IgD-negative memory B cell (primary cell): ENCODE measurements at regions not wholly inside any gene's neighbourhood (a gene's known extent, or its start where the extent isn't known, plus 50 kb on each side); places are given as distances from the start of the nearest gene placed in this dataset.

Source experiments
- H3K27ac Mint-ChIP-seq, 3 donors: one replicate each; pipeline ENCODE4 v1.8.0; 2020 to 2022; ENCODE audit warnings: mild to moderate bottlenecking in 3 of 3, mixed read lengths in 3 of 3, moderate library complexity in 1 of 3
- H3K27me3 Mint-ChIP-seq: one replicate; pipeline ENCODE4 v1.8.0; 2021; ENCODE audit warnings: mixed read lengths
- H3K36me3 Mint-ChIP-seq: one replicate; pipeline ENCODE4 v1.8.0; 2020; ENCODE audit warnings: mild to moderate bottlenecking, mixed read lengths
- H3K4me1 Mint-ChIP-seq, 3 donors: one replicate each; pipeline ENCODE4 v1.8.0; 2020 to 2022; ENCODE audit warnings: mixed read lengths in 3 of 3, mild to moderate bottlenecking in 1 of 3
- H3K4me3 Mint-ChIP-seq, 4 donors: one replicate each; pipeline ENCODE4 v1.8.0; 2020 to 2022; ENCODE audit warnings: mild to moderate bottlenecking in 4 of 4, mixed read lengths in 4 of 4, moderate library complexity in 3 of 4
- H3K9me3 Mint-ChIP-seq, 3 donors: one replicate each; pipeline ENCODE4 v1.8.0; 2020 to 2021; ENCODE audit warnings: mixed read lengths in 3 of 3, mild to moderate bottlenecking in 1 of 3

- no peak overlapping the region for H3K27ac Mint-ChIP-seq
- H3K27me3 Mint-ChIP-seq, result no peaks in the 10 kb centered on the region
- H3K4me1 Mint-ChIP-seq, result no peaks in the 10 kb centered on the region
- no peaks in the 10 kb centered on the region for H3K36me3 Mint-ChIP-seq
- no peak overlapping the region for H3K4me3 Mint-ChIP-seq
- H3K9me3 Mint-ChIP-seq, result peaks cover 0 to 2% (median 2%) of the 10 kb centered on the region in 3 donors
Observed at GRCh38 chr10:21308946-21309345, 216.5 kb downstream of the SKIDA1 start.

- Mint-ChIP-seq H3K27me3 (no peaks in the 10 kb centered on the region), H3K27ac (no peak overlapping the region), H3K4me1 (no peaks in the 10 kb centered on the region), H3K9me3 (peaks cover 0 to 2% (median 2%) of the 10 kb centered on the region in 3 donors), H3K4me3 (no peak overlapping the region), H3K36me3 (no peaks in the 10 kb centered on the region)
Observed at GRCh38 chr10:21308018-21308417, 217.5 kb downstream of the SKIDA1 start.

- H3K27ac Mint-ChIP-seq, result no peak overlapping the region
- H3K27me3 Mint-ChIP-seq, result no peaks in the 10 kb centered on the region
- no peaks in the 10 kb centered on the region for H3K9me3 Mint-ChIP-seq
- no peak overlapping the region for H3K4me3 Mint-ChIP-seq
- no peaks in the 10 kb centered on the region for H3K4me1 Mint-ChIP-seq
- H3K36me3 Mint-ChIP-seq, result peaks cover 1% of the 10 kb centered on the region
Observed at GRCh38 chr10:21304608-21305007, 220.9 kb downstream of the SKIDA1 start.

GRCh38 chr10:21304198-21304597 is 221.3 kb downstream of the SKIDA1 start:
- H3K27ac Mint-ChIP-seq, result no peak overlapping the region
- H3K9me3 Mint-ChIP-seq, result no peaks in the 10 kb centered on the region
- H3K4me3 Mint-ChIP-seq, result no peak overlapping the region
- no peaks in the 10 kb centered on the region for H3K4me1 Mint-ChIP-seq
- peaks cover 1% of the 10 kb centered on the region for H3K36me3 Mint-ChIP-seq
- no peaks in the 10 kb centered on the region for H3K27me3 Mint-ChIP-seq

GRCh38 chr10:21300551-21300950 is 224.9 kb downstream of the SKIDA1 start:
- peaks cover 1% of the 10 kb centered on the region for H3K36me3 Mint-ChIP-seq
- H3K27ac Mint-ChIP-seq, result no peak overlapping the region
- H3K4me3 Mint-ChIP-seq, result no peak overlapping the region
- peaks cover 4% of the 10 kb centered on the region for H3K27me3 Mint-ChIP-seq
- H3K4me1 Mint-ChIP-seq, result no peaks in the 10 kb centered on the region
- H3K9me3 Mint-ChIP-seq, result no peaks in the 10 kb centered on the region

GRCh38 chr10:21299330-21299729 is 226.2 kb downstream of the SKIDA1 start:
- Mint-ChIP-seq H3K36me3 (peaks cover 1% of the 10 kb centered on the region), H3K27ac (no peak overlapping the region), H3K27me3 (peaks cover 5% of the 10 kb centered on the region), H3K4me3 (no peak overlapping the region), H3K4me1 (no peaks in the 10 kb centered on the region), H3K9me3 (no peaks in the 10 kb centered on the region)

- Mint-ChIP-seq H3K9me3 (no peaks in the 10 kb centered on the region), H3K36me3 (peaks cover 1% of the 10 kb centered on the region), H3K4me1 (no peaks in the 10 kb centered on the region)
Observed at GRCh38 chr10:21298701-21299100, 226.8 kb downstream of the SKIDA1 start.

GRCh38 chr10:21297603-21298383 is 227.7 kb downstream of the SKIDA1 start:
- Mint-ChIP-seq H3K27me3 (peaks cover 10% of the 10 kb centered on the region), H3K9me3 (no peaks in the 10 kb centered on the region), H3K27ac (no peak overlapping the region), H3K4me3 (no peak overlapping the region), H3K4me1 (no peaks in the 10 kb centered on the region), H3K36me3 (peaks cover 1% of the 10 kb centered on the region)

More at GRCh38 chr10:21298701-21299100, 226.8 kb downstream of the SKIDA1 start:
- Mint-ChIP-seq H3K27me3 (peaks cover 5% of the 10 kb centered on the region), H3K4me3 (no peak overlapping the region), H3K27ac (no peak overlapping the region)

- H3K9me3 Mint-ChIP-seq, result no peaks in the 10 kb centered on the region
- no peaks in the 10 kb centered on the region for H3K4me1 Mint-ChIP-seq
- H3K27ac Mint-ChIP-seq, result no peak overlapping the region
- no peak overlapping the region for H3K4me3 Mint-ChIP-seq
- H3K36me3 Mint-ChIP-seq, result peaks cover 1% of the 10 kb centered on the region
- peaks cover 14% of the 10 kb centered on the region for H3K27me3 Mint-ChIP-seq
Observed at GRCh38 chr10:21296575-21297355, 228.7 kb downstream of the SKIDA1 start.

GRCh38 chr10:21293518-21294356 is 231.7 kb downstream of the SKIDA1 start:
- H3K4me3 Mint-ChIP-seq, result no peak overlapping the region
- H3K27me3 Mint-ChIP-seq, result peaks cover 17% of the 10 kb centered on the region

GRCh38 chr10:21292763-21293517 is 232.5 kb downstream of the SKIDA1 start:
- Mint-ChIP-seq H3K27me3 (peaks cover 17% of the 10 kb centered on the region), H3K9me3 (peaks cover 0 to 3% (median 0%) of the 10 kb centered on the region in 3 donors), H3K4me1 (no peaks in the 10 kb centered on the region), H3K4me3 (no peak overlapping the region), H3K27ac (no peak overlapping the region), H3K36me3 (no peaks in the 10 kb centered on the region)

More at GRCh38 chr10:21293518-21294356, 231.7 kb downstream of the SKIDA1 start:
- Mint-ChIP-seq H3K9me3 (peaks cover 0 to 3% (median 0%) of the 10 kb centered on the region in 3 donors), H3K36me3 (no peaks in the 10 kb centered on the region), H3K4me1 (no peaks in the 10 kb centered on the region), H3K27ac (no peak overlapping the region)

- H3K27ac Mint-ChIP-seq, result no peak overlapping the region
- H3K9me3 Mint-ChIP-seq, result peaks cover 0 to 3% (median 0%) of the 10 kb centered on the region in 3 donors
- peaks cover 13% of the 10 kb centered on the region for H3K27me3 Mint-ChIP-seq
- H3K36me3 Mint-ChIP-seq, result no peaks in the 10 kb centered on the region
- H3K4me1 Mint-ChIP-seq, result no peaks in the 10 kb centered on the region
- H3K4me3 Mint-ChIP-seq, result no peak overlapping the region
Observed at GRCh38 chr10:21290499-21291160, 234.9 kb downstream of the SKIDA1 start.

GRCh38 chr10:21289961-21290360 is 235.5 kb downstream of the SKIDA1 start:
- Mint-ChIP-seq H3K27me3 (peaks cover 12% of the 10 kb centered on the region), H3K9me3 (peaks cover 0 to 3% (median 0%) of the 10 kb centered on the region in 3 donors), H3K4me1 (no peaks in the 10 kb centered on the region), H3K27ac (no peak overlapping the region), H3K36me3 (no peaks in the 10 kb centered on the region), H3K4me3 (no peak overlapping the region)

- Mint-ChIP-seq H3K4me3 (no peak overlapping the region), H3K27me3 (peaks cover 13% of the 10 kb centered on the region), H3K4me1 (no peaks in the 10 kb centered on the region), H3K9me3 (peaks cover 0 to 3% (median 0%) of the 10 kb centered on the region in 3 donors), H3K27ac (no peak overlapping the region), H3K36me3 (no peaks in the 10 kb centered on the region)
Observed at GRCh38 chr10:21289271-21289670, 236.2 kb downstream of the SKIDA1 start.
